ENCODE measurements at regions not wholly inside any gene's neighbourhood (a gene's known extent, or its start where the extent isn't known, plus 50 kb on each side); places are given as distances from the start of the nearest gene placed in this dataset.
"Not testable (repeated sequence)": the region's sequence is repeated elsewhere in the genome, so short reads cannot be mapped to it uniquely, and the experiment has no call there.

GRCh38 chr9:86997156-86997555 lies 49.9 kb upstream of the GAS1 start:
- no peak for DNase-seq (ENCODE audit: low read depth in 2 of 2)

GRCh38 chr9:86997951-86998350 lies 50.6 kb upstream of the GAS1 start:
- DNase-seq (ENCODE audit: low read depth in 2 of 2), result no peak

GRCh38 chr9:87002517-87002916 lies 55.2 kb upstream of the GAS1 start:
- DNase-seq (ENCODE audit: low read depth in 2 of 2), result no peak

- DNase-seq (ENCODE audit: low read depth in 2 of 2), result no peak
Observed at GRCh38 chr9:87004016-87004415, 56.7 kb upstream of the GAS1 start.

- DNase-seq (ENCODE audit: low read depth in 2 of 2), result no peak
Observed at GRCh38 chr9:87006956-87007355, 59.6 kb upstream of the GAS1 start.

- no peak for DNase-seq (ENCODE audit: low read depth in 2 of 2)
Observed at GRCh38 chr9:87007711-87008366, 60.5 kb upstream of the GAS1 start.

- no peak for DNase-seq (ENCODE audit: low read depth in 2 of 2)
Observed at GRCh38 chr9:87008667-87009066, 61.4 kb upstream of the GAS1 start.

GRCh38 chr9:87010626-87011025 lies 63.3 kb upstream of the GAS1 start:
- no peak for DNase-seq (ENCODE audit: low read depth in 2 of 2)

GRCh38 chr9:87011551-87011950 lies 64.2 kb upstream of the GAS1 start:
- DNase-seq (ENCODE audit: low read depth in 2 of 2), result no peak

GRCh38 chr9:87013490-87013889 lies 66.2 kb upstream of the GAS1 start:
- no peak for DNase-seq (ENCODE audit: low read depth in 2 of 2)

- DNase-seq (ENCODE audit: low read depth in 2 of 2), result no peak
Observed at GRCh38 chr9:87014436-87014835, 67.1 kb upstream of the GAS1 start.

GRCh38 chr9:87016681-87017080 lies 69.4 kb upstream of the GAS1 start:
- no peak for DNase-seq (ENCODE audit: low read depth in 2 of 2)

- DNase-seq (ENCODE audit: low read depth in 2 of 2), result no peak
Observed at GRCh38 chr9:87020169-87020950, 73.1 kb upstream of the GAS1 start.

- DNase-seq (ENCODE audit: low read depth in 2 of 2), result no peak
Observed at GRCh38 chr9:87022178-87022577, 74.9 kb upstream of the GAS1 start.

- DNase-seq (ENCODE audit: low read depth in 2 of 2), result no peak
Observed at GRCh38 chr9:87026204-87026603, 78.9 kb upstream of the GAS1 start.

- not testable (repeated sequence) for DNase-seq (ENCODE audit: low read depth in 2 of 2)
Observed at GRCh38 chr9:87028836-87029235, 81.5 kb upstream of the GAS1 start.

- DNase-seq (ENCODE audit: low read depth in 2 of 2), result no peak
Observed at GRCh38 chr9:87029905-87030304, 82.6 kb upstream of the GAS1 start.

GRCh38 chr9:87034841-87035240 lies 87.5 kb upstream of the GAS1 start:
- DNase-seq (ENCODE audit: low read depth in 2 of 2), result no peak

- DNase-seq (ENCODE audit: low read depth in 2 of 2), result no peak
Observed at GRCh38 chr9:87035879-87036278, 88.6 kb upstream of the GAS1 start.

GRCh38 chr9:87036506-87036905 lies 89.2 kb upstream of the GAS1 start:
- no peak for DNase-seq (ENCODE audit: low read depth in 2 of 2)

- DNase-seq (ENCODE audit: low read depth in 2 of 2), result no peak
Observed at GRCh38 chr9:87039809-87040392, 92.6 kb upstream of the GAS1 start.

- DNase-seq (ENCODE audit: low read depth in 2 of 2), result no peak
Observed at GRCh38 chr9:87040410-87041009, 93.2 kb upstream of the GAS1 start.

All from lung microvascular endothelial cell (primary cell).